OCI-LY7 (cell line): ENCODE measurements at regions not wholly inside any gene's neighbourhood (a gene's known extent, or its start where the extent isn't known, plus 50 kb on each side); places are given as distances from the start of the nearest gene placed in this dataset.

Experiments
- EZH2phosphoT487 ChIP-seq: fragments of 200-600 bp; sonication (generic); IDR thresholded peaks from 2 replicates; pipeline ENCODE4 v1.6.1; 2018; ENCODE audit warnings: low read depth, borderline replicate concordance, mild to moderate bottlenecking, mixed run types, antibody characterized with exemption, low read length, moderate library complexity, mixed read lengths
- TF ChIP-seq, protein P1 (sequence below): fragments of 200-600 bp; sonication (generic); conservative IDR thresholded peaks from 2 replicates; pipeline ENCODE4 v1.5.1; 2014; ENCODE audit warnings: mild to moderate bottlenecking, antibody characterized with exemption, low read length, moderate library complexity, mixed read lengths

DNA sequence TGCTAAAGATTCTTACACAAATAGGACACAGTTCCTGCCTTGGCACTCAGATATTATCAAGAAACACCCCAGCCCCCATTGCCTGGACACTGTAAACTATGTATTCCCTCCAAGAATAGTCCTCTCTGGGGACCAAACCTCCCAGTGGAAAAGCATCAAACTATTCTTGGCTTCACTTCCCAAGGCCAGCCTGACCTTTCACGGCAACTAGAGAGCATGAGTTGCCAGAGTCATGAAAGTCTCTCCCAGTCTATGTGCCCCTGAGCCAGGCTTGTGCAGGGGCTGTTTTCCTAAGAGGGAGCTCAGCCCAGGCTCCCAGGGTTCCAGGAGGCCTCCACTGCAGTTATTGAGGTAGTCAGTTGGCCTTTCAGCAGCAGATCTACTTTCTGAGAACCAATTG is 251.9 kb upstream of the TGFBR2 start:
- TF ChIP-seq EZH2phosphoT487: no peak
- TF ChIP-seq, protein P1, sequence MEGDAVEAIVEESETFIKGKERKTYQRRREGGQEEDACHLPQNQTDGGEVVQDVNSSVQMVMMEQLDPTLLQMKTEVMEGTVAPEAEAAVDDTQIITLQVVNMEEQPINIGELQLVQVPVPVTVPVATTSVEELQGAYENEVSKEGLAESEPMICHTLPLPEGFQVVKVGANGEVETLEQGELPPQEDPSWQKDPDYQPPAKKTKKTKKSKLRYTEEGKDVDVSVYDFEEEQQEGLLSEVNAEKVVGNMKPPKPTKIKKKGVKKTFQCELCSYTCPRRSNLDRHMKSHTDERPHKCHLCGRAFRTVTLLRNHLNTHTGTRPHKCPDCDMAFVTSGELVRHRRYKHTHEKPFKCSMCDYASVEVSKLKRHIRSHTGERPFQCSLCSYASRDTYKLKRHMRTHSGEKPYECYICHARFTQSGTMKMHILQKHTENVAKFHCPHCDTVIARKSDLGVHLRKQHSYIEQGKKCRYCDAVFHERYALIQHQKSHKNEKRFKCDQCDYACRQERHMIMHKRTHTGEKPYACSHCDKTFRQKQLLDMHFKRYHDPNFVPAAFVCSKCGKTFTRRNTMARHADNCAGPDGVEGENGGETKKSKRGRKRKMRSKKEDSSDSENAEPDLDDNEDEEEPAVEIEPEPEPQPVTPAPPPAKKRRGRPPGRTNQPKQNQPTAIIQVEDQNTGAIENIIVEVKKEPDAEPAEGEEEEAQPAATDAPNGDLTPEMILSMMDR: no peak
